IPS-18a (cell line): ENCODE measurements at regions not wholly inside any gene's neighbourhood (a gene's known extent, or its start where the extent isn't known, plus 50 kb on each side); places are given as distances from the start of the nearest gene placed in this dataset.
"Not testable (repeated sequence)": the region's sequence is repeated elsewhere in the genome, so short reads cannot be mapped to it uniquely, and the experiment has no call there.

ENCODE experiments used
- H3K27ac ChIP-seq: one replicate; pipeline ENCODE4 v1.5.1; 2013; ENCODE audit warnings: low read length
- H3K27me3 ChIP-seq: one replicate; pipeline ENCODE4 v1.6.1; 2013; ENCODE audit warnings: mild to moderate bottlenecking, low read length; ENCODE audit not compliant: control insufficient read depth, insufficient read depth
- H3K36me3 ChIP-seq: one replicate; pipeline ENCODE4 v1.6.1; 2013; ENCODE audit warnings: low read depth, low read length; ENCODE audit not compliant: control insufficient read depth
- H3K4me1 ChIP-seq: one replicate; pipeline ENCODE4 v1.6.1; 2013; ENCODE audit warnings: low read depth, low read length; ENCODE audit not compliant: control insufficient read depth
- H3K4me3 ChIP-seq: one replicate; pipeline ENCODE4 v1.5.1; 2013; ENCODE audit warnings: low read length
- H3K9ac ChIP-seq: one replicate; pipeline ENCODE4 v1.6.1; 2013; ENCODE audit warnings: mild to moderate bottlenecking, low read length, moderate library complexity
- H3K9me3 ChIP-seq: one replicate; pipeline ENCODE4 v1.6.1; 2013; ENCODE audit warnings: low read depth, low read length; ENCODE audit not compliant: control insufficient read depth

GRCh38 chr10:64430690-64431323 is 909.6 kb downstream of the REEP3 start:
- Histone ChIP-seq H3K9ac (no peak overlapping the region), H3K36me3 (no peaks in the 10 kb centered on the region), H3K27ac (no peak overlapping the region), H3K27me3 (no peaks in the 10 kb centered on the region), H3K9me3 (no peaks in the 10 kb centered on the region), H3K4me1 (no peaks in the 10 kb centered on the region), H3K4me3 (no peak overlapping the region)

DNA sequence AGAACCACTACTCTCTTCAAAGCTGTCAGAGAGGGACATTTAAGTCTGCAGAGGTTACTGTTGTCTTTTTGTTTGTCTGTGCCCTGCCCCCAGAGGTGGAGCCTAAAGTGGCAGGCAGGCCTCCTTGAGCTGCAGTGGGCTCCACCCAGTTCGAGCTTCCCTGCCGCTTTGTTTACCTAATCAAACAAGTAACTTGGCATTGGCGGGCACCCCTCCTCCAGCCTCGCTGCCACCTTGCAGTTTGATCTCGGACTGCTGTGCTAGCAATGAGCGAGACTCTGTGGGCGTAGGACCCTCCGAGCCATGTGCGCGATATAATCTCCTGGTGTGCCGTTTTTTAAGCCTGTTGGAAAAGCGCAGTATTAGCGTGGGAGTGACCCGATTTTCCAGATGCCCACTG is 920.7 kb downstream of the REEP3 start:
- not testable (repeated sequence) for H3K27ac ChIP-seq, H3K9ac ChIP-seq, H3K4me1 ChIP-seq, H3K4me3 ChIP-seq, H3K27me3 ChIP-seq, H3K36me3 ChIP-seq, H3K9me3 ChIP-seq

GRCh38 chr10:64444163-64444562 is 923.0 kb downstream of the REEP3 start:
- Histone ChIP-seq H3K9ac (no peak overlapping the region), H3K9me3 (no peaks in the 10 kb centered on the region), H3K27ac (no peak overlapping the region), H3K4me1 (no peaks in the 10 kb centered on the region), H3K4me3 (no peak overlapping the region), H3K36me3 (no peaks in the 10 kb centered on the region), H3K27me3 (no peaks in the 10 kb centered on the region)

- no peak overlapping the region for H3K9ac ChIP-seq
- H3K9me3 ChIP-seq: no peaks in the 10 kb centered on the region
- no peak overlapping the region for H3K4me3 ChIP-seq
- H3K27ac ChIP-seq: no peak overlapping the region
- H3K36me3 ChIP-seq: no peaks in the 10 kb centered on the region
- H3K27me3 ChIP-seq: no peaks in the 10 kb centered on the region
- no peaks in the 10 kb centered on the region for H3K4me1 ChIP-seq
Observed at GRCh38 chr10:64444564-64444963, 923.4 kb downstream of the REEP3 start.

DNA sequence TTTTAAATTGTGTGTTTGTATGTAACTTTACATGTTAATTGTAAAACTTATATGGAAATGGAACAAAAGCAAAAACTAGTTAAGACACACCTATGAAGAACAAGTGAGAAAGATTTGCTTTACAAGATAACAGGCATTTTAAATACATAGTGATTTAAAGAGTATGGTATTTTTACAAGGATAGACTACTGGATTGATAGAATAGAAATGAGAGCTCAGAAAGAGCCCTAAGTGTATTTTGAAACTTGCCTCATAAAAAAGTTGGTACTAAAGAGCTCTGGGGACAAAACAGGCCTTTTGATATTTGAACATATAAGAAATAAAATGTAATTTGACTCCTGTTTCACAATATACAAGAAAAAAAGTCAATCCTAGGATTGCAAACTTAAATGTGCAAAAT is 928.4 kb downstream of the REEP3 start:
- Histone ChIP-seq H3K4me3 (no peak overlapping the region), H3K36me3 (no peaks in the 10 kb centered on the region), H3K9me3 (peaks cover 8% of the 10 kb centered on the region), H3K4me1 (no peaks in the 10 kb centered on the region), H3K9ac (no peak overlapping the region), H3K27ac (no peak overlapping the region), H3K27me3 (no peaks in the 10 kb centered on the region)

GRCh38 chr10:64450312-64450711 is 929.1 kb downstream of the REEP3 start:
- no peak overlapping the region for H3K9ac ChIP-seq
- no peak overlapping the region for H3K27ac ChIP-seq
- H3K27me3 ChIP-seq: no peaks in the 10 kb centered on the region
- no peaks in the 10 kb centered on the region for H3K36me3 ChIP-seq
- H3K4me1 ChIP-seq: no peaks in the 10 kb centered on the region
- peaks cover 11% of the 10 kb centered on the region for H3K9me3 ChIP-seq
- no peak overlapping the region for H3K4me3 ChIP-seq

DNA sequence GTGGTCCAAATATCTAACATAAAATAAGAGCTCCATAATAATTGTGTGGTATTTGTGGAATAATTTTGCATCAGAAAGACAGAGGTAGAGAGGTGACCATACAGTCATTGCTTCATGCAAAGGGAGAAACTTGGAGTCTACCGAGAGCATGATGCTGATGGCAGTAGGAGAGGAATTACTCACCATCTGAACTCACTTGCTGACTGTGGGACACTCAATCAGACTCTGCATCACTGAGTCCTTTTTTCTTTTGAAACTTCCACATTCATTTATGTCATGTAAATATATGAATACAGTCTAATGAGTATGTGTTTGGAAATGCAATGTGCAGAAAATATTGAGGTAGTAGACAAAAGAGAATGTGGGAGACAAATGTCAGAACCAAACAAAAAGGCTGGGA is 933.8 kb downstream of the REEP3 start:
- no peak overlapping the region for H3K9ac ChIP-seq
- H3K27ac ChIP-seq: no peak overlapping the region
- H3K27me3 ChIP-seq: no peaks in the 10 kb centered on the region
- H3K4me1 ChIP-seq: no peaks in the 10 kb centered on the region
- H3K9me3 ChIP-seq: peaks cover 11% of the 10 kb centered on the region
- no peaks in the 10 kb centered on the region for H3K36me3 ChIP-seq
- H3K4me3 ChIP-seq: no peak overlapping the region

DNA sequence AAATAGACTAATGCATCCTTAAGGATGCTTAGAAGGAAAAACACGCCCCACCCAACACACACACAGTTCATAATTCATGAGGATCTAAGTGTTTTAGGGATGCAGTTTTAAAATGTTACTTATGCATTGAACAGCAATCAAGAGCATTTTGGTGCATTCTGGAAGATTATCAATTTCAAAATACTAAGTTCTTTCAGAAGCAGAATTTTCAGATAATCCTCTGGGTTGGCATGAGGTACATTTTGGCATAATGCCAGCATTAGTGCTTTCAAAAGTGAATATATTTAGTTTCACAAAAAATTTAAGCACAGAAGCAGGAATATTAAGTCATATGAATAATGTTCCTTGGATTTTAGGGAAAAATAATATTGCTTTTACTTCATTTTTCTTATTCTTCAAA is 937.1 kb downstream of the REEP3 start:
- no peak overlapping the region for H3K27ac ChIP-seq
- no peaks in the 10 kb centered on the region for H3K27me3 ChIP-seq
- H3K4me3 ChIP-seq: no peak overlapping the region
- no peaks in the 10 kb centered on the region for H3K36me3 ChIP-seq
- H3K9me3 ChIP-seq: peaks cover 6% of the 10 kb centered on the region
- no peak overlapping the region for H3K9ac ChIP-seq
- no peaks in the 10 kb centered on the region for H3K4me1 ChIP-seq

- Histone ChIP-seq H3K27me3 (no peaks in the 10 kb centered on the region), H3K36me3 (no peaks in the 10 kb centered on the region), H3K9ac (no peak overlapping the region), H3K4me3 (no peak overlapping the region), H3K27ac (no peak overlapping the region), H3K4me1 (no peaks in the 10 kb centered on the region), H3K9me3 (peaks cover 9% of the 10 kb centered on the region)
Observed at GRCh38 chr10:64463406-64463805, 942.2 kb downstream of the REEP3 start.

- H3K36me3 ChIP-seq: no peaks in the 10 kb centered on the region
- no peak overlapping the region for H3K27ac ChIP-seq
- no peak overlapping the region for H3K9ac ChIP-seq
- no peak overlapping the region for H3K4me3 ChIP-seq
- H3K4me1 ChIP-seq: no peaks in the 10 kb centered on the region
- H3K27me3 ChIP-seq: no peaks in the 10 kb centered on the region
- peaks cover 12% of the 10 kb centered on the region for H3K9me3 ChIP-seq
Observed at GRCh38 chr10:64465653-64466052, 944.5 kb downstream of the REEP3 start.

DNA sequence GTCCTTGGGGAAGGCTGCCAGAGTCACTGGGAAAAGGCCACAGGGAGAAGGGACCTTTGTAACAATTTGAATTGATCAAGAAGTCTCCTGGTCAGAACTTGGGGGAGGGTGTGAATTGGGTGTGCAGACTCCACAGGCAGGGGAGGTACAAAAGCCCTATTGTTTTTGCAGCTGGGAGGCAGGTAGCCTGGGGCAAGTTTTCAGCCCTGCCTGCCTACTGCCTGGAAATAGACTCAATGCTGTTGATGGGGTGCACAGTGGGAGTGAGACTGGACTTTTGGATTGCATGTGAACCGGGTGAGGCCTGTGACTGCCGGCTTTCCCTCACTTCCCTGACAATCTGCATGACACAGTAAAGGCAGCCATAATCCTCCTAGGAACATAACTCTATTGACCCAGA is 947.0 kb downstream of the REEP3 start:
- H3K36me3 ChIP-seq: no peaks in the 10 kb centered on the region
- H3K27me3 ChIP-seq: no peaks in the 10 kb centered on the region
- H3K4me3 ChIP-seq: no peak overlapping the region
- H3K9ac ChIP-seq: no peak overlapping the region
- H3K9me3 ChIP-seq: peaks cover 11% of the 10 kb centered on the region
- H3K4me1 ChIP-seq: no peaks in the 10 kb centered on the region
- H3K27ac ChIP-seq: no peak overlapping the region

DNA sequence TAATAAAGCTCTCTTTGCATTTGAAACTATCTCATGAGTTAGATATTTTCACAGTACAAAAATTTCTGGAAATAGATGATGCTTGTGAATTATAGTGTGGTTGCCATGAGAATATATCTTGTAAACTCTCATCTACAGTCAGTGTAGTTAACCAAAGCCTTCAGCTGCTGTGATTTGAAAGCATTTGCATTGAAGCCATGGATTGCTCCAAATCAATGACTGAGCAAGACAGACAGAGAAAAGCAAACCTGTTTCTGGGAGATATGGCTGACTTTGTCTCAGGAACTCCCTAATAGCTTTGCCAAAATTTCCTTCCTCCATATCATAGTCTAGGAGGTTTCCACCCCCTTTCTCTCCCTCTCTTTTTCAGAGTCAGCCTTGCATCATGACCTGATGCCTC is 955.3 kb downstream of the REEP3 start:
- no peak overlapping the region for H3K27ac ChIP-seq
- no peak overlapping the region for H3K4me3 ChIP-seq

More for the DNA sequence above, 955.3 kb downstream of the REEP3 start:
- Histone ChIP-seq H3K9me3 (no peaks in the 10 kb centered on the region), H3K9ac (no peak overlapping the region), H3K4me1 (no peaks in the 10 kb centered on the region), H3K36me3 (no peaks in the 10 kb centered on the region), H3K27me3 (no peaks in the 10 kb centered on the region)
